ENCODE measurements at regions not wholly inside any gene's neighbourhood (a gene's known extent, or its start where the extent isn't known, plus 50 kb on each side); places are given as distances from the start of the nearest gene placed in this dataset.

GRCh38 chr13:105719859-105720258 lies 815.6 kb downstream of the EFNB2 start:
- TF ChIP-seq EP300 (IDR thresholded peaks at IDR 0.05; ENCODE audit: borderline replicate concordance) (no peak), EGR1 (IDR thresholded peaks at IDR 0.05) (no peak), TCF12 (IDR thresholded peaks at IDR 0.05; ENCODE audit: low read depth) (no peak), YY1 (IDR thresholded peaks at IDR 0.05; ENCODE audit: low read depth) (no peak), MAX (IDR thresholded peaks at IDR 0.05) (no peak), RAD21 (IDR thresholded peaks at IDR 0.05; ENCODE audit: low read depth) (no peak), CEBPB (IDR thresholded peaks at IDR 0.05) (no peak), NFIC (IDR thresholded peaks at IDR 0.05) (no peak), REST (IDR thresholded peaks at IDR 0.05; ENCODE audit: low read depth) (no peak), TAF1 (IDR thresholded peaks at IDR 0.05; ENCODE audit: low read depth) (no peak), ZBTB7A (IDR thresholded peaks at IDR 0.05; ENCODE audit: low read depth) (no peak), USF1 (IDR thresholded peaks at IDR 0.05) (no peak), CREB1 (IDR thresholded peaks at IDR 0.05; ENCODE audit: low read depth) (no peak), FOXM1 (IDR thresholded peaks at IDR 0.05; ENCODE audit: borderline replicate concordance, low read depth) (no peak)
